Embryonic facial prominence (tissue), 1 donor: ENCODE measurements at regions not wholly inside any gene's neighbourhood (a gene's known extent, or its start where the extent isn't known, plus 50 kb on each side); places are given as distances from the start of the nearest gene placed in this dataset.
"Not testable (repeated sequence)": the region's sequence is repeated elsewhere in the genome, so short reads cannot be mapped to it uniquely, and the experiment has no call there.

Experiments
- DNase-seq: peaks from one replicate; pipeline ENCODE4 v3.0.0-alpha.2; 2016; ENCODE audit errors: extremely low spot score

GRCh38 chr12:131287938-131288764 lies 334.4 kb downstream of the ADGRD1 start:
- no peak for DNase-seq

- DNase-seq, result not testable (repeated sequence)
These were observed 335.3 kb downstream of the ADGRD1 start for GRCh38 chr12:131288765-131289695.

DNA sequence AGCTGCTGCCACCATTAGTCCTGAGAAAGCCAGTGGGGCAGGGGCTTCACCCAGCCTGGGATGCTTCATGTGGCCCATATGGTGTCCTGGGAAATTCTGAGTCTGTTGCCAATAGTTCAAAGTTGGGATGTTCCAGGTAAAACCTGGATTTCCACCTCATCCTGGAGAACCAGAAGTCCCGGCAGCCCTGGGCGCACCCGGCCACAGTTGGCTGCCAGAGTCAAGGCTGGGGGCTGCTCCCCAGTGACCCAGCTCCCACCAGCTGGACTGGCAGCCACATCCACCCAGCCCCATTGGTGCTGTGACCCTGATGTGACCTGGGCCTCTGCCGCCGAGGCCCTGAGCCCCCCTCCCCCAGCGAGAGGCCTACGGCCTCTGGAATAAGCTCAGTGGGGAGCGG lies 336.1 kb downstream of the ADGRD1 start:
- not testable (repeated sequence) for DNase-seq

DNA sequence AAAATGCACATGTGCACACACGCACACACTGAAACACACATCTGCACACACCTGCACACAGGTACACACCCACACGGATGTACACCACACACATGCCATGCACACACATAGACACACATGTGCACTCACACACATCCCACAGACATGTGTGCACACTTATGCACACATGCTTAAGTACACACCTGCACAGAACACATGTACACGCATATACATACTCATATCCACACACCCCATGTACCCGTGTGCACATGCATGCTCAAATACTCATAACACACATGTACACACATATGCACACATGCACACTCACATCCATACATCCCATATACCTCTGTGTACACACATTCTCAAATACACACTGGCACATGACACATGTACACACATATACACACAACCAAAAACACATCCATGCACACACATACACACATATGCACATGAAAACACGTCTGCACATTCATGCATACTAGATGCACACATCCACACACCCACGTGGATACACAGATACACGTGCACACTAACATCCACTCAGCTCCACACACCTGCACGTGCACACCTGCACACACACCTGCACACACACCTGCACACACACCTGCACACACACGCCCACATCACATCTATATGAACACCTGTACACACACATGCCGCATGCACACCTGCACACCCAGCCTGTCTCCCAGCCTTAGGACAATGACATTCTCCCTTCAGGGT lies 336.7 kb downstream of the ADGRD1 start:
- no peak for DNase-seq

DNA sequence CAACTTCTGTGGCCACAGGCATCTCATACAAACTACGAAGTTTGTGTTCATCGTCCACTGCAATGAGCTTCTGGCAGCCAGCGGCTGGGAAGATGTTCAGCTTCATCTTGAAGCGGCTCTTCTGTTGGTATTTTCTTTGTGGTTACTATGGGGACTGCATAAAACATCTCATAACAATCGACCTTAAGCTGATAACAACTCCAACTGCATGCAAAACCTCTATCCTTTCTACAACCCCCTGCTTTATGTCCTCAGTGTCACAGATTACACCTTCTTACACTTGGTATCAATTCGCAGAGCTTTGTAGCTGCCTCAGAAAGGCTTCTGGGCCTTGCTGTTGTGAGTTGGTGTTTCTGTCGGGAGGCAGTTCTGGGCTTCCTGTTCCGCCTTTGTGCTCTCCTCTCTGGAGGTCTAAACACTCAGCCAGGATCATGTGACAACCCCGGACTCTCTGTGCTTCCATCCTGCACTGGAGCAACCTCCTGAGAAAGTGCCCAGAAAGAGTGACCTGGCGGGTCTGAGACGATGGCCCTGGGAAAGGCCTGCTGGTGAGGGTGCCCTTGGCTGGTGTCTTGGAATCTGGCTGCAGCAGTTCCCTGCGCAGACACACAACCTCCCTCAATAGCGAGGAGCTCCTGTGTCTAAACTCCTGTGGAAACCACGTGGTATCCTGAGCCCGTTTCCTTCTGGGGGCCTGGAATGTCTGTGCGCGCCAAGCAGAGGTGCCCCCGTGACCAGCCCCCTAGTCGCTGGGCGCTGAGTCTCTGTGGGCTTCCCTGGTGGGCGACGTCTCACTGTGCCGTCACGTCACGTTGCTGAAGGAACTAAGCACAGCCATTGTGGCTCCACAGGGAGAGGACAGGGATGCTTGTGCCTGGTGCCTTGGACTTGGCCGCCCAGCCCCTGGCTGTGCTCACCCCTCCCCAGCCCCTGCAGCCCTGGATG lies 339.6 kb downstream of the ADGRD1 start:
- DNase-seq, result not testable (repeated sequence)

- DNase-seq, result not testable (repeated sequence)
These were observed 341.0 kb downstream of the ADGRD1 start for GRCh38 chr12:131294716-131295115.

DNA sequence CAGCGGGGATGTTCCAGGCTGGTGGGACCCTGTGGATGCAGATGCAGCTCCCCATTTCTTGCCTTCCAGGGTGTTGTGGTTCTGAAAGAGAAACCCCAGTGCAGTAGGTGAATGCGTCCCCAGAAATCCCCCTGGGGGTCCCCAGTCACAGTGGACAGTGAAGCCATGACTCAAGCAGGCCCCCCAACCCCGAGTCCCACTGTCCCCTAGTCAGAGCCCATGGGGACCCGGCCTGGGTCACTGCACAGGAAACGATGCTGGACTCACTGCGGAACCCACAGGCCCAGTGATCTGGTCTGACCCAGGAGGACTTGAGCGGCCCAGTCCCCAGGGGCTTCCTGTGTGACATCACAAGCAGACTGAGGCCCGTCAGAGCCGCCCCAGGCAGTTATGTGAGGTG lies 341.4 kb downstream of the ADGRD1 start:
- DNase-seq, result not testable (repeated sequence)

DNA sequence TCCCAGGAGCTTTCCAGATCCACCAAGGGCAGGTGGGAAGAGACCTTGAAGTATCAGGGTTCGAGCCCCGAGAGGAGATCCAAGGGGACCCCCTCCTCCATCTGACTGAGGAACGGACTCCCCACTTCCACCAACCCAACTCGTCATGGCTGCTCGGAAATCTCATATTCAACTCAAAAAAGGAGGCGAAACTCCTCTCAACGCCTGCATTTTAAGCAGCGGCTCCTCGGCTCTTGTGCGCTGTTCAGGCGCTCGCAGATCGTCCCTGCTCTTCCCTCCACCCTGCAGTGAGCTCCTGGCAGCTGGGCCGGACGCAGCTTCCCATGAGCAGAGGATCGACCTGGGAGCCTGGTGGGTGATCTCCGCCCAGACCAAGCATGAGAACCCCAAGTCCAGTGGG lies 341.9 kb downstream of the ADGRD1 start:
- not testable (repeated sequence) for DNase-seq

DNA sequence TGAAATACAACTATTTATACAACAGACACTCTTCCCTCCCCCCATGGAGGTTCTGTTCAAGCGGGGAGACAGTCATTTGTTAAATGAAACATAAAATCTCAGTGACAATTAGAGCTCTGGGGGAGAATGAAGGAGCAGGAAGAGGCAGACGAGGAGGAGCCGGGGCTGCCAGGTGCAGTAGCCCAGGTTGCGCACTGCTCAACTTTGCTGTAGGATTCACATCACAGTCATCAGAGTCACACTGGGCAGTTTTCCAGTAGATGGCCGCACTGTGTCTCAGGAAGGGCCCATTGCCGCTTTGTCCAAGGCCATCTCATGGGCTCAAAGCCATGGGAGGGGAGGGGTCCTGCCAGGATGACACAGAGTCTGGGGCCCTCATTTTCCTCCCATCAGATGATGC lies 342.4 kb downstream of the ADGRD1 start:
- DNase-seq, result not testable (repeated sequence)

DNA sequence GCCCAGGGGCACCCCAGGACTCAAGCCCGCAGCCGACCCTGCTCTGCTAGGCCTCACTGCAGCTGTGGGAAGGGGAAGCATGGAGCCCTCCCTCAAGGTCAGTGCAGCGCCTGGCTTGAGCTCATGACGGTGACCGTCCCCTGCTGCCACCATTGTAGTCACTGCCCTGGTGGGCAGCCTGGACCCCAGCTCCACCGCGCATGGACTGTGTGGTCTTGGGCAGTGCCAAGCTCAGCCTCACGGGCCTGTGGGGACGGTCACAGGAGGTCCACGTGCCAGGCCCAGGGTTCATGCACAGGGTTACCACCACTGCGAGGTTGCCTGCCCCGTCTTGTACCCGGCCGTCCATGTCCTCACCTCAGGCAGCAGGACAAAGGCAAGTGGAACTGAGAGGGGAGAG lies 342.9 kb downstream of the ADGRD1 start:
- DNase-seq, result not testable (repeated sequence)

GRCh38 chr12:131298526-131299369 lies 345.0 kb downstream of the ADGRD1 start:
- DNase-seq, result not testable (repeated sequence)

DNA sequence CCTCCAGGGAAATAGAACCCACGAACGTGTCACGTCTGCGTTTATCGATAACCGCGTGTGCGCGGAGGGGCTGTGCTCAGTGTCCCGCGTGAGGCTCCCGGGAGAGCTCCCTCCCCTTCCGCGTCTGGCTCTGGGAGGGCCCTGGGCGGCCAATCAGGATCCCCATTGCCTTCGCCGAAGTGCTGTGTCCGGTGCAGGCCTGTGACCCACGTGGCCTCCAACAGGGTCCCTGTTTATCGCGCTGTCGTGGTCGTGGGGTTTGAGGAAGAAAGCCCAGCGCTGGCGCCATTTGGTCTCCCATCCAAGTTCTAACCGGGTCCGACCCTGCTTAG lies 345.6 kb downstream of the ADGRD1 start:
- DNase-seq, result not testable (repeated sequence)

DNA sequence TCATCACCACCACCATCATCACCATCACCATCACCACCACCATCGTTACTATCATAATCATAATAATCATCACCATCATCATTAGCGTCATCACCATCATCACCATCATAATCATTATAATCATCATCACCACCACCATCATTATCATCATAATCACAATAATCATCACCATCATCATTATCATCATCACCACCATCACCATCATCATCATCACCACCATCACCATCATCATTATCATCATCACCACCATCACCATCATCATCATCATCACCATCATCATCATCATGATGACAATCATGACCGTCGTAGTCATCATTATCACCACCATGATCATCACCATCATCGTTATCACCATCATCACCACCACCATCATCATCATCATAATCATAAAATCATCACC lies 349.9 kb downstream of the ADGRD1 start:
- DNase-seq, result not testable (repeated sequence)

DNA sequence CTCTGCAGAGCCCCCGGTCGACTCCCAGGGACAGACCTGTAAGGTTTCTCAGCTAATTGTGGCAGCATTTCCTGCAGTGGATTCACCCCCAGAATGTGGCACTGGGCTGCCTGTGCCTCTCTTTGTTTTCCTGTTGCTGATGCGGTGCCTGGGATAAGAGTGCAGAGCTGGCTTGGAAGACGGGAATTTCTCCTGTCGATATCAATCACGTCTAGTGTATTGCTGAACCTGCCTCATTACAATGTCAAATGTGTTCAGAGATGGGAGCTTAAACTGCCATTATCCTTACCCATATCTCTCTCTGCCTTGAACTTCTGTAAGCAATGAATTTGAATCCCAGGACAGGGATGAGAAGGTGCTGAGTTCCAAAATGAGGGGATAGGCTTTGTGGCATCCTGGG lies 350.9 kb downstream of the ADGRD1 start:
- not testable (repeated sequence) for DNase-seq

DNA sequence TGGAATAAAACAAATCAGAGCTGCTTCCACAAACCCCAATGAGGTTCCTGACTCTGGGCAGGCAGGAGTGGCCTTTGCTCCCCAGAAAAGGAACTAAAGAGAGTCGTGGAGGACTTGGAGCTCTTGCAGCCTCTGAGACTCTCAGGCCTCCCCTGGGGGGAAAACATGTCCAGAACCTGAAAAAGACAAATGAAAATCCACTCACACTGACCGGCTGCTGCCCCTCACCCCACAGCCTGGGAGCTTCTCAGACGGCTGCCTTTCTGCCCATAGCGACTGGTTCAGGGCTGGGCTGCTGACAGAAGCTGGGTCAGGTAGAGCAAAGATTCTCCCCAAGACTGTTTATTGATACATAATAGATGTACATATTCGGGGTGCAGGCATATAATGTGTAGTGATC lies 356.0 kb downstream of the ADGRD1 start:
- DNase-seq, result no peak

DNA sequence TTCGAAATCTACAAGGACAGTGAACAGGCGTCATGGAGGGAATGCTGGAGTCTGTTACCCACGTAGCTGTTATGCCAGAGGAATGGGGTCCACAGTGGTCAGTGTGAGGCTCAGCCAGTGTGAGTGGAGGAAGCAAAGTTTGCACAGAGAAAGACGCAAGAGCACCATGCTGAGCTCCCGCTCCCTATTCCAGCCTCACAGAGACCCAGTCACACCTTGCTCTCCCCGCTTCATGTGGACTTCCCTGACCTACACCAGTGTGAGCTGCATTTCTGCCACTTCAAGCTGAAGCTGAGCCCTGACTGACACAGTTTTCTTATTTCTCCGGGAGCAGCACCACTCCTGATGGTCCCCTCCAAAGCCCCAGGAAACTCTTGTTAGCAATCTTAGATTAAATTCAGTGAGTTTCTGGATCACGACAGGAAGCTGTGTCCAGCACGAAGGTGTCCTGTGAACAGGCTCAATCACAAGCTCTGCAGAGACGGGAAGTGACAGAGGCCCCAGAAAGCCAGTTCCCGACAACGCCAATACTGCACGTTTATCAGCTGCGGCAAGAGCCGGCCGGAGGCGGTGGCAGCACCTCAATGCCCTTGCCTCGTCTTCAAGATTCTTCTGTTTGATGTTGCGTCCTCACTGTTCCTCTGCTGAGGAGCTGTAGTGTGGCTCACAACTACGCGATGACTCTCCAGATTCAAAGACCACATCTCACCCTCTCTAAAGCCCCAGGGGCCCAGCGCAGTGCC lies 356.7 kb downstream of the ADGRD1 start:
- not testable (repeated sequence) for DNase-seq

DNA sequence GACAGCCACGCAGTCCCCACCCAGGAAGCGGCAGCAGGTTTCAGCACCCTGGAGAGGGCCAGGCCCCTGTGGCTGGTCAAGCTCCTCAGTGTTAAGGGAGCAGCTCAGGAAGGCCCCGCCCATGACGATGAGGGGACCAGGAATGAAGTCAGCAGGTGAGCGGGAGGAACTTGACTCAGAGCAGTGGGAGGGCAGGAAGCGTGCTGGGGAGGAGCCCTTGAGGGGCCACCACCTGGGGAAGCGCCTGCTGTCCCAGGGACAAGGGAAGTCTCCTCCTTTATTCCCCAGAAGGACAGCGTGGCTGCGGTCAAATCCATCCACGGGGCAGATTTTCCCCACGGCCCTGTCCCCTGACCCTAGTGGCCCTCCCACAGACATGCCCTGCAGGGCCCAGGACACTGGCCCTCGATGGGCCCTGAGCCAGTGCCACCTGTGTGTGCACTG lies 357.6 kb downstream of the ADGRD1 start:
- not testable (repeated sequence) for DNase-seq

DNA sequence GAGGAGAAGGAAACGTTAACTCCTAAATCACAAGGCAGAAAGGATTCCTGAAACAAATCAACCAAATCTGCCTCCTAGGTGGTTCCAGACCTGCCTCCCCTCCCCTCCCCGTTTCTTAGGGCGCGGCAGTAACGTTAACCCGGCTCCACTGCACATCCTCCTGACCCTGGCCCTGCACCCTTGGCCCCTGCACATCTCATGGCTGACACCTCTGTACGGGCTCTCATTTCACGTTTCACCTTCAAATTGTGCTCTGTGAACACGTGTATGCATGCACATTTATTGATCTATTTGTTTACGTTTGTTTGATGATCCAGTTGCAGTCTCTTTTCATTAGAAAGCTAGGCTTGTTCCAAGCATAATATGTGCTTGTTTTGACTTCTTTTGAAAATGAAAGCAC lies 358.1 kb downstream of the ADGRD1 start:
- no peak for DNase-seq

- not testable (repeated sequence) for DNase-seq
These were observed 358.7 kb downstream of the ADGRD1 start for GRCh38 chr12:131312382-131312781.
